Sigmoid colon (tissue), 4 donors: ENCODE measurements at regions not wholly inside any gene's neighbourhood (a gene's known extent, or its start where the extent isn't known, plus 50 kb on each side); places are given as distances from the start of the nearest gene placed in this dataset.

Experiments used
- POLR2A ChIP-seq, 2 donors: fragments of 450-650 bp; IDR thresholded peaks; one replicate each; pipeline ENCODE4 v1.6.1; 2016; ENCODE audit warnings: antibody characterized with exemption in 2 of 2, mild to moderate bottlenecking in 2 of 2, moderate library complexity in 2 of 2
- POLR2AphosphoS5 ChIP-seq, 4 donors: sonication (generic); formaldehyde crosslinking; IDR thresholded peaks; one replicate each; pipeline ENCODE4 v1.6.1; 2017; ENCODE audit warnings: antibody characterized with exemption in 4 of 4
- TF ChIP-seq, protein P1 (sequence below), 4 experiments: fragments of 450-650 bp in 3 of 4; fragments of 200-600 bp in 1 of 4; IDR thresholded peaks; one replicate each; pipeline ENCODE4 v1.5.1; 2016 to 2019; ENCODE audit warnings: antibody characterized with exemption in 4 of 4, mild to moderate bottlenecking in 3 of 4, moderate library complexity in 2 of 4

DNA sequence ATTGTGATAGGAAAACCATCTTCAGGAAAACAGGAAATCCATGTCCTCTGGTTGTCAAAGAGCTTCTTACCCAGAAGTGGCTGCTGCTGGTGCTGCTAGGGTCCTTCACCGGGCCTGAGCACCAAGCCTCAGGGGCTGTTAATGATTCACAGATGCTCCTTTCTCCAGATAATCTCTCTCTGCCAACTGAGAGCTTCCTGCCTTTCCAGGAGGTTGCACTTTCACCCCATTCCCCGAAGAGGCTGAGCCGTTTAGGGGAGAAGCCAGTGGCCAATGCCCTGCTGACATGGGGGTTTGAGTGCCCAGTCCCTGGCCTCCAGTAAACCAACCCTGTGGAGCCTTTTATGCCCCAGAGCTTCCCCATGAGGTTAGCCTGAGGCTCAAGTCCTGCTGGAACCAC, 122.4 kb downstream of the CBLN4 start:
- TF ChIP-seq POLR2A (IDR thresholded peaks at IDR 0.05) (no peak), POLR2AphosphoS5 (IDR thresholded peaks at IDR 0.05) (no peak)
- TF ChIP-seq, protein P1, sequence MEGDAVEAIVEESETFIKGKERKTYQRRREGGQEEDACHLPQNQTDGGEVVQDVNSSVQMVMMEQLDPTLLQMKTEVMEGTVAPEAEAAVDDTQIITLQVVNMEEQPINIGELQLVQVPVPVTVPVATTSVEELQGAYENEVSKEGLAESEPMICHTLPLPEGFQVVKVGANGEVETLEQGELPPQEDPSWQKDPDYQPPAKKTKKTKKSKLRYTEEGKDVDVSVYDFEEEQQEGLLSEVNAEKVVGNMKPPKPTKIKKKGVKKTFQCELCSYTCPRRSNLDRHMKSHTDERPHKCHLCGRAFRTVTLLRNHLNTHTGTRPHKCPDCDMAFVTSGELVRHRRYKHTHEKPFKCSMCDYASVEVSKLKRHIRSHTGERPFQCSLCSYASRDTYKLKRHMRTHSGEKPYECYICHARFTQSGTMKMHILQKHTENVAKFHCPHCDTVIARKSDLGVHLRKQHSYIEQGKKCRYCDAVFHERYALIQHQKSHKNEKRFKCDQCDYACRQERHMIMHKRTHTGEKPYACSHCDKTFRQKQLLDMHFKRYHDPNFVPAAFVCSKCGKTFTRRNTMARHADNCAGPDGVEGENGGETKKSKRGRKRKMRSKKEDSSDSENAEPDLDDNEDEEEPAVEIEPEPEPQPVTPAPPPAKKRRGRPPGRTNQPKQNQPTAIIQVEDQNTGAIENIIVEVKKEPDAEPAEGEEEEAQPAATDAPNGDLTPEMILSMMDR (IDR thresholded peaks at IDR 0.05): no peak
